Testis (tissue), 2 donors: ENCODE measurements at regions not wholly inside any gene's neighbourhood (a gene's known extent, or its start where the extent isn't known, plus 50 kb on each side); places are given as distances from the start of the nearest gene placed in this dataset.

Source experiments
- POLR2A ChIP-seq: fragments of 450-650 bp; IDR thresholded peaks from one replicate; pipeline ENCODE4 v1.6.1; 2017; ENCODE audit warnings: antibody characterized with exemption, mild to moderate bottlenecking, moderate library complexity
- TF ChIP-seq, protein P1 (sequence below), 3 experiments: fragments of 450-650 bp in 2 of 3; fragments of 200-600 bp in 1 of 3; sonication (generic) in 1 of 3; IDR thresholded peaks; one replicate each; pipeline ENCODE4 v1.5.1; 2016 to 2019; ENCODE audit warnings: antibody characterized with exemption in 3 of 3, mild to moderate bottlenecking in 2 of 3, moderate library complexity in 1 of 3

- TF ChIP-seq, protein P1, sequence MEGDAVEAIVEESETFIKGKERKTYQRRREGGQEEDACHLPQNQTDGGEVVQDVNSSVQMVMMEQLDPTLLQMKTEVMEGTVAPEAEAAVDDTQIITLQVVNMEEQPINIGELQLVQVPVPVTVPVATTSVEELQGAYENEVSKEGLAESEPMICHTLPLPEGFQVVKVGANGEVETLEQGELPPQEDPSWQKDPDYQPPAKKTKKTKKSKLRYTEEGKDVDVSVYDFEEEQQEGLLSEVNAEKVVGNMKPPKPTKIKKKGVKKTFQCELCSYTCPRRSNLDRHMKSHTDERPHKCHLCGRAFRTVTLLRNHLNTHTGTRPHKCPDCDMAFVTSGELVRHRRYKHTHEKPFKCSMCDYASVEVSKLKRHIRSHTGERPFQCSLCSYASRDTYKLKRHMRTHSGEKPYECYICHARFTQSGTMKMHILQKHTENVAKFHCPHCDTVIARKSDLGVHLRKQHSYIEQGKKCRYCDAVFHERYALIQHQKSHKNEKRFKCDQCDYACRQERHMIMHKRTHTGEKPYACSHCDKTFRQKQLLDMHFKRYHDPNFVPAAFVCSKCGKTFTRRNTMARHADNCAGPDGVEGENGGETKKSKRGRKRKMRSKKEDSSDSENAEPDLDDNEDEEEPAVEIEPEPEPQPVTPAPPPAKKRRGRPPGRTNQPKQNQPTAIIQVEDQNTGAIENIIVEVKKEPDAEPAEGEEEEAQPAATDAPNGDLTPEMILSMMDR (IDR thresholded peaks at IDR 0.05), result no peak
- TF ChIP-seq POLR2A, result no peak
These were observed 130.9 kb upstream of the PTPN1 start for GRCh38 chr20:50379049-50379990.
